CD14-positive monocyte (primary cell): ENCODE measurements at regions not wholly inside any gene's neighbourhood (a gene's known extent, or its start where the extent isn't known, plus 50 kb on each side); places are given as distances from the start of the nearest gene placed in this dataset.

Experiments used
- DNase-seq, 3 donors: peaks; one replicate each; pipeline ENCODE4 v3.0.0-alpha.2; 2011 to 2022
- H2AFZ ChIP-seq: 2 replicates; pipeline ENCODE4 v1.6.0; 2012; ENCODE audit warnings: mild to moderate bottlenecking, low read depth, low read length, inconsistent platforms; ENCODE audit not compliant: insufficient read depth, poor library complexity, severe bottlenecking
- H3K27ac ChIP-seq, 2 donors: 1 replicate in 1 of 2; 2 replicates in 1 of 2; pipeline ENCODE4 v1.5.1; 2012 to 2013; ENCODE audit warnings: low read length in 2 of 2, control low read depth in 1 of 2, inconsistent platforms in 1 of 2, low read depth in 1 of 2, mild to moderate bottlenecking in 1 of 2
- H3K27me3 ChIP-seq, 2 donors: one replicate each; pipeline versions ENCODE4 v1.6.0 to v1.6.1; 2011 to 2013; ENCODE audit warnings: low read length in 2 of 2; ENCODE audit not compliant: control insufficient read depth in 2 of 2, insufficient read depth in 2 of 2
- H3K36me3 ChIP-seq, 2 donors: replicated peaks in 1 of 2; 1 replicate in 1 of 2; 2 replicates in 1 of 2; pipeline versions ENCODE4 v1.5.1 to v1.6.1; 2012 to 2013; ENCODE audit warnings: low read length in 2 of 2, control low read depth in 1 of 2, inconsistent platforms in 1 of 2, mild to moderate bottlenecking in 1 of 2; ENCODE audit not compliant: insufficient read depth in 2 of 2, control insufficient read depth in 1 of 2
- H3K4me1 ChIP-seq, 2 donors: 1 replicate in 1 of 2; 2 replicates in 1 of 2; pipeline versions ENCODE4 v1.5.1 to v1.6.1; 2012 to 2013; ENCODE audit warnings: low read length in 2 of 2, control low read depth in 1 of 2, inconsistent platforms in 1 of 2, mild to moderate bottlenecking in 1 of 2, moderate library complexity in 1 of 2; ENCODE audit not compliant: insufficient read depth in 2 of 2, control insufficient read depth in 1 of 2
- H3K4me2 ChIP-seq: replicated peaks from 2 replicates; pipeline ENCODE3; 2012; ENCODE audit warnings: low read length, moderate library complexity, mild to moderate bottlenecking; ENCODE audit not compliant: poor library complexity, severe bottlenecking; ENCODE audit errors: extremely low read depth
- H3K4me3 ChIP-seq, 3 experiments: fragments of 200-600 bp in 1 of 3; sonication (generic) in 1 of 3; replicated peaks in 1 of 3; 1 replicate in 2 of 3; 2 replicates in 1 of 3; pipeline ENCODE4 v1.5.1; 2011 to 2013; ENCODE audit warnings: low read length in 3 of 3, mild to moderate bottlenecking in 3 of 3, control low read depth in 2 of 3, low read depth in 2 of 3, inconsistent platforms in 1 of 3, moderate library complexity in 1 of 3
- H3K79me2 ChIP-seq: 2 replicates; pipeline ENCODE4 v1.6.0; 2012; ENCODE audit warnings: mild to moderate bottlenecking, control low read depth, inconsistent platforms, low read length, moderate library complexity; ENCODE audit not compliant: insufficient read depth
- H3K9ac ChIP-seq: 2 replicates; pipeline ENCODE4 v1.6.0; 2017; ENCODE audit warnings: low read length, mild to moderate bottlenecking; ENCODE audit not compliant: insufficient read depth, poor library complexity, severe bottlenecking
- H3K9me3 ChIP-seq, 2 donors: replicated peaks in 1 of 2; 1 replicate in 1 of 2; 2 replicates in 1 of 2; pipeline versions ENCODE4 v1.5.1 to v1.6.1; 2012 to 2013; ENCODE audit warnings: low read length in 2 of 2, control low read depth in 1 of 2; ENCODE audit not compliant: control insufficient read depth in 1 of 2, insufficient read depth in 1 of 2
- H4K20me1 ChIP-seq: 2 replicates; pipeline ENCODE4 v1.6.0; 2012; ENCODE audit warnings: mild to moderate bottlenecking, low read length, control low read depth, moderate library complexity; ENCODE audit not compliant: insufficient read depth
- H3K27ac Mint-ChIP-seq, 7 donors: one replicate each; pipeline ENCODE4 v1.8.0; 2020; ENCODE audit warnings: mild to moderate bottlenecking in 7 of 7, mixed read lengths in 7 of 7, moderate library complexity in 6 of 7, inconsistent platforms in 2 of 7
- H3K27me3 Mint-ChIP-seq, 3 donors: one replicate each; pipeline ENCODE4 v1.8.0; 2021 to 2022; ENCODE audit warnings: low read depth in 3 of 3, mild to moderate bottlenecking in 3 of 3, mixed read lengths in 3 of 3, moderate library complexity in 3 of 3, inconsistent platforms in 1 of 3
- H3K36me3 Mint-ChIP-seq, 2 donors: one replicate each; pipeline ENCODE4 v1.8.0; 2020; ENCODE audit warnings: mixed read lengths in 2 of 2, inconsistent platforms in 1 of 2, mild to moderate bottlenecking in 1 of 2
- H3K4me1 Mint-ChIP-seq: one replicate; pipeline ENCODE4 v1.8.0; 2020; ENCODE audit warnings: mild to moderate bottlenecking, mixed read lengths
- H3K4me3 Mint-ChIP-seq, 2 donors: one replicate each; pipeline ENCODE4 v1.8.0; 2020; ENCODE audit warnings: mild to moderate bottlenecking in 2 of 2, mixed read lengths in 2 of 2, moderate library complexity in 1 of 2
- H3K9me3 Mint-ChIP-seq, 7 donors: one replicate each; pipeline ENCODE4 v1.8.0; 2020 to 2022; ENCODE audit warnings: mixed read lengths in 7 of 7, mild to moderate bottlenecking in 6 of 7, moderate library complexity in 6 of 7, inconsistent platforms in 2 of 7
- CTCF ChIP-seq: fragments of 200-600 bp; IDR thresholded peaks from one replicate; pipeline ENCODE4 v1.8.0; 2022; ENCODE audit warnings: antibody characterized with exemption, mild to moderate bottlenecking
- WGBS: methylation state at CpG from one replicate; pipeline ENCODE4 v1.1.5; 2013; ENCODE audit warnings: missing lambda C conversion rate; ENCODE audit not compliant: insufficient coverage; 5-methylcytosine and 5-hydroxymethylcytosine counted together
- intact Hi-C, 2 donors: fragments of 100-400 bp; cut with micrococcal nuclease; formaldehyde crosslinking; loops; one replicate each; pipeline versions ENCODE4 v1.15.0 to v1.15.1; 2023

- Histone ChIP-seq H3K4me2 (no peak overlapping the region), H3K9ac (no peak overlapping the region), H3K4me3 (no peak overlapping the region), H3K79me2 (no peaks in the 10 kb centered on the region), H2AFZ (no peak overlapping the region), H3K27me3 (no peaks in the 10 kb centered on the region), H3K27ac (no peak overlapping the region), H4K20me1 (no peaks in the 10 kb centered on the region), H3K9me3 (no peaks in the 10 kb centered on the region), H3K4me1 (no peaks in the 10 kb centered on the region), H3K36me3 (no peaks in the 10 kb centered on the region)
- Mint-ChIP-seq H3K4me3 (no peak overlapping the region), H3K9me3 (peaks cover 0 to 7% (median 5%) of the 10 kb centered on the region in 7 donors), H3K27me3 (no peaks in the 10 kb centered on the region), H3K27ac (no peak overlapping the region), H3K36me3 (no peaks in the 10 kb centered on the region), H3K4me1 (no peaks in the 10 kb centered on the region)
- no peak for DNase-seq
- 96% methylated on average over 3 of the region's 4 CpGs for WGBS
- intact Hi-C loops, result no loop called here
- no peak for TF ChIP-seq CTCF
Measured at GRCh38 chr16:5758281-5758680, 660.7 kb upstream of the EEF2KMT start.

- no peak overlapping the region for H3K9ac ChIP-seq
- Mint-ChIP-seq H3K27ac (no peak overlapping the region), H3K4me3 (no peak overlapping the region), H3K9me3 (peaks cover 0 to 6% (median 3%) of the 10 kb centered on the region in 7 donors), H3K36me3 (no peaks in the 10 kb centered on the region), H3K4me1 (no peaks in the 10 kb centered on the region), H3K27me3 (no peaks in the 10 kb centered on the region)
- H3K27ac ChIP-seq, result no peak overlapping the region
- no peaks in the 10 kb centered on the region for H3K9me3 ChIP-seq
- TF ChIP-seq CTCF, result no peak
- no peaks in the 10 kb centered on the region for H3K79me2 ChIP-seq
- no peaks in the 10 kb centered on the region for H3K36me3 ChIP-seq
- no peak for DNase-seq
- no peaks in the 10 kb centered on the region for H4K20me1 ChIP-seq
- H2AFZ ChIP-seq, result no peak overlapping the region
- 80% methylated on average over 1 of the region's 5 CpGs for WGBS
- intact Hi-C loops, result no loop called here
- H3K4me3 ChIP-seq, result no peak overlapping the region
- no peaks in the 10 kb centered on the region for H3K27me3 ChIP-seq
- H3K4me1 ChIP-seq, result no peaks in the 10 kb centered on the region
- H3K4me2 ChIP-seq, result no peak overlapping the region
Measured at GRCh38 chr16:5756969-5757368, 659.4 kb upstream of the EEF2KMT start.
